A549 (cell line): ENCODE measurements at regions not wholly inside any gene's neighbourhood (a gene's known extent, or its start where the extent isn't known, plus 50 kb on each side); places are given as distances from the start of the nearest gene placed in this dataset.
A peak's percentile ranks its signal among the peaks of the same experiment; 100 is the strongest.

Source experiments
- ATAC-seq, 2 experiments: fragments of 200-7000 bp in 1 of 2; fragments of >200 bp in 1 of 2; cut with Nextera tagmentation in 1 of 2; cut with Tn5 transposase in 1 of 2; 3 replicates each; pipeline versions ENCODE4 v1.8.0 to v1.9.1; 2018 to 2020; ENCODE audit warnings: mild to moderate bottlenecking in 1 of 2, moderate library complexity in 1 of 2
- CTCF ChIA-PET: fragments of 300-600 bp; sonication (Branson Sonifier 250); formaldehyde crosslinking; extraction: SDS; loops from one replicate; lab custom pipeline; 2021; ENCODE audit warnings: antibody characterized with exemption, inconsistent platforms; lab: Yijun Ruan, JAX
- POLR2A ChIA-PET: fragments of 350-600 bp; formaldehyde crosslinking; extraction: SDS; loops from one replicate; lab custom pipeline; 2021; ENCODE audit warnings: antibody characterized with exemption, inconsistent platforms; lab: Yijun Ruan, JAX
- DNase-seq, 2 experiments: peaks; one replicate each; pipeline versions ENCODE4 v3.0.0 to v3.0.0-alpha.2; 2011 to 2016; ENCODE audit warnings: low read depth in 1 of 2, low spot score in 1 of 2
- FAIRE-seq: peaks from 2 replicates; lab custom pipeline; 2011; peaks lifted over from hg19 to GRCh38; lab: Jason Lieb, UNC
- H3K27ac ChIP-seq, 2 experiments: fragments of >200 bp; sonication (Bioruptor Twin); formaldehyde crosslinking; 3 replicates each; pipeline ENCODE4 v1.5.1; 2016 to 2017
- H3K4me1 ChIP-seq: fragments of >200 bp; sonication (Bioruptor Twin); formaldehyde crosslinking; 3 replicates; pipeline ENCODE4 v1.6.1; 2016
- H3K4me2 ChIP-seq: fragments of >200 bp; sonication (Bioruptor Twin); formaldehyde crosslinking; 3 replicates; pipeline ENCODE4 v1.6.1; 2016
- H3K4me3 ChIP-seq: fragments of >200 bp; sonication (Bioruptor Twin); formaldehyde crosslinking; 3 replicates; pipeline ENCODE4 v1.5.1; 2016
- H3K9me3 ChIP-seq: fragments of >200 bp; sonication (Bioruptor Twin); formaldehyde crosslinking; 3 replicates; pipeline ENCODE4 v1.6.1; 2016
- ATOH8 ChIP-seq: fragments of 250-450 bp; sonication (Bioruptor Pico); IDR thresholded peaks from 2 replicates; pipeline ENCODE4 v1.5.0; 2020; ENCODE audit warnings: low read depth, mild to moderate bottlenecking, moderate library complexity
- CBX8 ChIP-seq: fragments of 200-600 bp; sonication (generic); IDR thresholded peaks from 2 replicates; pipeline ENCODE4 v1.6.1; 2016
- EP300 ChIP-seq, 2 experiments: fragments of >200 bp; sonication (Bioruptor Twin); formaldehyde crosslinking; IDR thresholded peaks; 2 replicates in 1 of 2; 3 replicates in 1 of 2; pipeline ENCODE4 v1.6.1; 2016 to 2017
- FOSL2 ChIP-seq, 2 experiments: fragments of 450-650 bp in 1 of 2; fragments of >200 bp in 1 of 2; sonication (Bioruptor Twin) in 1 of 2; formaldehyde crosslinking; IDR thresholded peaks; 2 replicates each; pipeline versions ENCODE4 v1.5.0 to v1.6.1; 2016 to 2020; ENCODE audit warnings: mild to moderate bottlenecking in 1 of 2, moderate library complexity in 1 of 2
- GATA3 ChIP-seq: IDR thresholded peaks from 2 replicates; pipeline ENCODE4 v1.6.1; 2012; ENCODE audit warnings: borderline replicate concordance
- HDAC2 ChIP-seq: fragments of 200-600 bp; sonication (generic); IDR thresholded peaks from 2 replicates; pipeline ENCODE4 v1.6.1; 2016
- HES2 ChIP-seq: fragments of >200 bp; sonication (Bioruptor Twin); formaldehyde crosslinking; IDR thresholded peaks from 2 replicates; pipeline ENCODE4 v1.6.1; 2016
- HEYL ChIP-seq: fragments of 250-450 bp; sonication (Bioruptor Pico); IDR thresholded peaks from 2 replicates; pipeline ENCODE4 v1.8.0; 2021; ENCODE audit warnings: mild to moderate bottlenecking, moderate library complexity
- HOXA7 ChIP-seq: fragments of 250-450 bp; sonication (Bioruptor Pico); IDR thresholded peaks from 2 replicates; pipeline ENCODE4 v1.5.0; 2020; ENCODE audit warnings: mild to moderate bottlenecking, moderate library complexity
- JUN ChIP-seq, 2 experiments: fragments of >200 bp; sonication (Bioruptor Twin); formaldehyde crosslinking; IDR thresholded peaks; 2 replicates in 1 of 2; 3 replicates in 1 of 2; pipeline ENCODE4 v1.6.1; 2016 to 2017
- JUNB ChIP-seq: fragments of >200 bp; sonication (Bioruptor Twin); formaldehyde crosslinking; IDR thresholded peaks from 2 replicates; pipeline ENCODE4 v1.6.1; 2016
- KDM1A ChIP-seq: fragments of 200-600 bp; sonication (generic); IDR thresholded peaks from 2 replicates; pipeline ENCODE4 v1.6.1; 2016; ENCODE audit warnings: low read depth, mild to moderate bottlenecking
- MAX ChIP-seq: IDR thresholded peaks from 2 replicates; pipeline ENCODE4 v1.6.1; 2012
- MAZ ChIP-seq: fragments of 150-350 bp; IDR thresholded peaks from 2 replicates; pipeline ENCODE4 v1.6.1; 2014; ENCODE audit warnings: antibody characterized with exemption, low read depth, low read length, borderline replicate concordance
- MYC ChIP-seq: IDR thresholded peaks from 2 replicates; pipeline ENCODE4 v1.6.1; 2012; ENCODE audit warnings: mild to moderate bottlenecking, inconsistent platforms, low read length, improper control_type of control experiment, borderline replicate concordance
- NFE2L2 ChIP-seq: fragments of 150-350 bp; conservative IDR thresholded peaks from 2 replicates; pipeline ENCODE4 v1.6.1; 2014; ENCODE audit warnings: low read length
- NPAS2 ChIP-seq: fragments of 250-450 bp; sonication (Bioruptor Pico); IDR thresholded peaks from 2 replicates; pipeline ENCODE4 v1.8.0; 2022; ENCODE audit warnings: mild to moderate bottlenecking, moderate library complexity, borderline replicate concordance
- NR3C1 ChIP-seq: fragments of >200 bp; sonication (Bioruptor Twin); formaldehyde crosslinking; IDR thresholded peaks from 3 replicates; pipeline ENCODE4 v1.6.1; 2017
- PBX3 ChIP-seq: IDR thresholded peaks from 2 replicates; pipeline ENCODE4 v1.6.1; 2012
- PHF8 ChIP-seq: fragments of 200-600 bp; sonication (generic); IDR thresholded peaks from 2 replicates; pipeline ENCODE4 v1.6.1; 2016; ENCODE audit warnings: low read depth, mild to moderate bottlenecking, antibody characterized with exemption, moderate library complexity, borderline replicate concordance
- POLR2A ChIP-seq: IDR thresholded peaks from 2 replicates; pipeline ENCODE4 v1.6.1; 2012; ENCODE audit warnings: mild to moderate bottlenecking, low read length
- POLR2AphosphoS2 ChIP-seq: conservative IDR thresholded peaks from 2 replicates; pipeline ENCODE4 v1.6.1; 2012; ENCODE audit warnings: low read length, improper control_type of control experiment, inconsistent platforms
- RARB ChIP-seq: fragments of 250-450 bp; sonication (Bioruptor Pico); IDR thresholded peaks from 2 replicates; pipeline ENCODE4 v1.8.0; 2021; ENCODE audit warnings: mild to moderate bottlenecking, moderate library complexity
- RFX5 ChIP-seq: fragments of 450-650 bp; IDR thresholded peaks from 2 replicates; pipeline ENCODE4 v1.7.1; 2014; ENCODE audit warnings: antibody characterized with exemption, mild to moderate bottlenecking, moderate library complexity
- RNF2 ChIP-seq: fragments of 200-600 bp; sonication (generic); IDR thresholded peaks from 2 replicates; pipeline ENCODE4 v1.6.1; 2016; ENCODE audit warnings: low read depth, mild to moderate bottlenecking, antibody characterized with exemption, moderate library complexity, borderline replicate concordance
- SMC3 ChIP-seq: fragments of >200 bp; sonication (Bioruptor Twin); formaldehyde crosslinking; IDR thresholded peaks from 3 replicates; pipeline ENCODE4 v1.6.1; 2018; ENCODE audit warnings: inconsistent platforms
- SREBF2 ChIP-seq: fragments of 450-650 bp; IDR thresholded peaks from 2 replicates; pipeline ENCODE4 v1.6.1; 2014; ENCODE audit warnings: mild to moderate bottlenecking, moderate library complexity
- USF2 ChIP-seq: fragments of 450-650 bp; IDR thresholded peaks from 2 replicates; pipeline ENCODE4 v1.6.1; 2014; ENCODE audit warnings: antibody characterized with exemption
- ZC3H11A ChIP-seq: fragments of 450-650 bp; IDR thresholded peaks from 2 replicates; pipeline ENCODE4 v1.6.1; 2014; ENCODE audit warnings: antibody characterized with exemption, mild to moderate bottlenecking
- ZFP36 ChIP-seq: fragments of 450-650 bp; IDR thresholded peaks from 2 replicates; pipeline ENCODE4 v1.6.1; 2014; ENCODE audit warnings: borderline replicate concordance; ENCODE audit not compliant: partially characterized antibody
- ZNF302 ChIP-seq: fragments of 250-450 bp; sonication (Bioruptor Pico); IDR thresholded peaks from 2 replicates; pipeline ENCODE4 v1.9.0; 2021; ENCODE audit warnings: inconsistent platforms, mild to moderate bottlenecking, moderate library complexity
- WGBS: methylation state at CpG from one replicate; pipeline ENCODE4 v1.1.6; 2017; ENCODE audit errors: missing lambda C conversion rate; 5-methylcytosine and 5-hydroxymethylcytosine counted together

GRCh38 chr5:99019812-99020697 is 91.2 kb upstream of the CHD1 start:
- 26% methylated on average over 3 of the region's 3 CpGs for WGBS
- Histone ChIP-seq H3K27ac (peak overlapping the region; percentile 41 to 56; a peak in 5 of 6 replicates), H3K4me1 (peaks cover 19% of the 10 kb centered on the region), H3K9me3 (no peaks in the 10 kb centered on the region), H3K4me2 (peak overlapping the region; percentile 38), H3K4me3 (no peak overlapping the region)
- peak; percentile 74; a peak in 5 of 6 replicates for ATAC-seq
- TF ChIP-seq FOSL2 (IDR thresholded peaks at IDR 0.05) = no peak; the same call in 1 of the 2 replicates
- peak; percentile 92 for TF ChIP-seq FOSL2 (CRISPR knock-in tag; IDR thresholded peaks at IDR 0.05)
- no peak for TF ChIP-seq ZNF302 (CRISPR knock-in tag)
- TF ChIP-seq JUNB = 0 out of 2 replicates have a peak, but pooled peaks have one; percentile 18
- ChIA-PET POLR2A (interaction anchor here (0.5 to 1.3 kb wide), 3 partner anchors 90 to 107 kb away, joined by 3 to 6 read pairs (median 3); partner anchors contain the start of gene CHD1), CTCF (interaction anchor here (0.8 to 2.7 kb wide), 2 partner anchors 13 to 22 kb away, joined by 4 to 12 read pairs; no protein-coding TSS in a partner anchor)
- peak in 1 of 2 experiments; percentile 40 for DNase-seq
- no peak for FAIRE-seq

GRCh38 chr5:99019254-99019653 is 90.4 kb upstream of the CHD1 start:
- Histone ChIP-seq H3K4me1 (peaks cover 15% of the 10 kb centered on the region), H3K9me3 (no peaks in the 10 kb centered on the region), H3K4me3 (no peak overlapping the region), H3K27ac (no peak overlapping the region)
- ATAC-seq = no peak
- no peak for DNase-seq
- ChIA-PET POLR2A (no interaction called here), CTCF (interaction anchor here (2.7 kb wide), 1 partner anchor 13 kb away, joined by 12 read pairs; no protein-coding TSS in a partner anchor)
- 90% methylated on average over 6 of the region's 6 CpGs for WGBS
- FAIRE-seq = no peak
- no peak for TF ChIP-seq MAX
- TF ChIP-seq CBX8 = no peak
- no peak for TF ChIP-seq ZFP36
- no peak for TF ChIP-seq SREBF2
- no peak for TF ChIP-seq ZC3H11A
- TF ChIP-seq NFE2L2 = no peak
- TF ChIP-seq POLR2A = no peak
- no peak for TF ChIP-seq MAZ
- TF ChIP-seq MYC = no peak
- no peak for TF ChIP-seq JUNB
- no peak for TF ChIP-seq ATOH8 (CRISPR knock-in tag)
- no peak for TF ChIP-seq EP300 (IDR thresholded peaks at IDR 0.05)
- TF ChIP-seq KDM1A = no peak
- no peak for TF ChIP-seq POLR2AphosphoS2
- TF ChIP-seq USF2 = no peak
- TF ChIP-seq, all 56 proteins: peak for 0
- no peak overlapping the region for H3K4me2 ChIP-seq

- TF ChIP-seq RARB (CRISPR knock-in tag) (no peak), HOXA7 (CRISPR knock-in tag) (no peak), HEYL (CRISPR knock-in tag) (no peak), PBX3 (no peak), RFX5 (no peak), SMC3 (no peak), MYC (no peak), GATA3 (no peak), RNF2 (no peak), MAX (no peak), HES2 (no peak), USF2 (no peak), NR3C1 (no peak), PHF8 (no peak), HDAC2 (no peak), JUN (IDR thresholded peaks at IDR 0.05) (no peak), NPAS2 (CRISPR knock-in tag) (no peak)
- TF ChIP-seq, all 56 proteins: peak for 0
- WGBS = 41% methylated on average over 3 of the region's 3 CpGs
- no peak for ATAC-seq
- POLR2A ChIA-PET = no interaction called here
- Histone ChIP-seq H3K4me3 (no peak overlapping the region), H3K27ac (no peak overlapping the region), H3K4me1 (no peaks in the 10 kb centered on the region), H3K9me3 (no peaks in the 10 kb centered on the region), H3K4me2 (no peak overlapping the region)
- no peak for DNase-seq
- no peak for FAIRE-seq
- CTCF ChIA-PET = interaction anchor here (0.7 kb wide), 1 partner anchor 22 kb away, joined by 4 read pairs; no protein-coding TSS in a partner anchor
These were observed 81.5 kb upstream of the CHD1 start for GRCh38 chr5:99010294-99010693.
